ENCODE measurements at regions not wholly inside any gene's neighbourhood (a gene's known extent, or its start where the extent isn't known, plus 50 kb on each side); places are given as distances from the start of the nearest gene placed in this dataset.
A peak's percentile ranks its signal among the peaks of the same experiment; 100 is the strongest.

GRCh38 chr10:114879093-114879492 lies 57.5 kb downstream of the FHIP2A start:
- H3K27me3 ChIP-seq, result no peaks in the 10 kb centered on the region
- no peak for DNase-seq
- peak overlapping the region; percentile 25 for H3K4me3 ChIP-seq (ENCODE audit: low read depth, low read length)
- no peaks in the 10 kb centered on the region for H3K4me1 ChIP-seq
- H3K36me3 ChIP-seq, result no peaks in the 10 kb centered on the region
- H3K9me3 ChIP-seq, result no peaks in the 10 kb centered on the region
- no peak for TF ChIP-seq CTCF (IDR thresholded peaks at IDR 0.05; ENCODE audit: low read depth, low read length)

- DNase-seq, result peak; percentile 60
- H3K27me3 ChIP-seq, result no peaks in the 10 kb centered on the region
- H3K4me1 ChIP-seq, result no peaks in the 10 kb centered on the region
- no peaks in the 10 kb centered on the region for H3K36me3 ChIP-seq
- peak overlapping the region; percentile 25 for H3K4me3 ChIP-seq (ENCODE audit: low read depth, low read length)
- TF ChIP-seq CTCF (IDR thresholded peaks at IDR 0.05; ENCODE audit: low read depth, low read length), result peak; percentile 83
- no peaks in the 10 kb centered on the region for H3K9me3 ChIP-seq
Observed at GRCh38 chr10:114879541-114880158, 58.1 kb downstream of the FHIP2A start.

- no peak for TF ChIP-seq CTCF (IDR thresholded peaks at IDR 0.05; ENCODE audit: low read depth, low read length)
- peaks cover 4% of the 10 kb centered on the region; the same call in 1 of the 2 replicates for H3K4me1 ChIP-seq
- H3K9me3 ChIP-seq, result no peaks in the 10 kb centered on the region
- H3K4me3 ChIP-seq (ENCODE audit: low read depth, low read length), result no peak overlapping the region
- no peak for DNase-seq
- H3K27me3 ChIP-seq, result no peaks in the 10 kb centered on the region
- no peaks in the 10 kb centered on the region for H3K36me3 ChIP-seq
Observed at GRCh38 chr10:114881417-114881816, 56.6 kb upstream of the TRUB1 start.

- no peak for DNase-seq
- no peak overlapping the region for H3K4me3 ChIP-seq (ENCODE audit: low read depth, low read length)
- H3K4me1 ChIP-seq, result peaks cover 4% of the 10 kb centered on the region; the same call in 1 of the 2 replicates
- no peaks in the 10 kb centered on the region for H3K9me3 ChIP-seq
- H3K27me3 ChIP-seq, result no peaks in the 10 kb centered on the region
- no peak for TF ChIP-seq CTCF (IDR thresholded peaks at IDR 0.05; ENCODE audit: low read depth, low read length)
- no peaks in the 10 kb centered on the region for H3K36me3 ChIP-seq
Observed at GRCh38 chr10:114881901-114882300, 56.1 kb upstream of the TRUB1 start.

- Histone ChIP-seq H3K4me3 (ENCODE audit: low read depth, low read length) (no peak overlapping the region), H3K27me3 (no peaks in the 10 kb centered on the region), H3K4me1 (peaks cover 4% of the 10 kb centered on the region; the same call in 1 of the 2 replicates), H3K36me3 (no peaks in the 10 kb centered on the region), H3K9me3 (no peaks in the 10 kb centered on the region)
- TF ChIP-seq CTCF (IDR thresholded peaks at IDR 0.05; ENCODE audit: low read depth, low read length), result no peak
- no peak for DNase-seq
Observed at GRCh38 chr10:114885443-114885842, 52.6 kb upstream of the TRUB1 start.
